Activated B cell treated with CpG ODN at 0.5 μM for 24 hours (primary cell): ENCODE measurements at regions not wholly inside any gene's neighbourhood (a gene's known extent, or its start where the extent isn't known, plus 50 kb on each side); places are given as distances from the start of the nearest gene placed in this dataset.

Experiments
- ATAC-seq: fragments of 200-7000 bp; cut with Tn5 transposase; one replicate; pipeline ENCODE4 v1.10.0; 2021; ENCODE audit warnings: low read depth, mild to moderate bottlenecking, moderate library complexity
- CTCF ChIA-PET: fragments of 350-600 bp; sonication (Branson Sonifier 250); formaldehyde crosslinking; loops from one replicate; lab custom pipeline; 2021; ENCODE audit warnings: antibody characterized with exemption; lab: Charles Lee
- POLR2A ChIA-PET: fragments of 350-600 bp; sonication (Branson Sonifier 250); formaldehyde crosslinking; loops from one replicate; lab custom pipeline; 2021; ENCODE audit warnings: antibody characterized with exemption; lab: Charles Lee
- DNase-seq: peaks from one replicate; pipeline ENCODE4 v3.0.0; 2022
- H3K27ac Mint-ChIP-seq: one replicate; pipeline ENCODE4 v1.8.0; 2020; ENCODE audit warnings: mixed read lengths
- H3K27me3 Mint-ChIP-seq: one replicate; pipeline ENCODE4 v1.8.0; 2021; ENCODE audit warnings: mixed read lengths
- H3K36me3 Mint-ChIP-seq: one replicate; pipeline ENCODE4 v1.8.0; 2021; ENCODE audit warnings: low read depth, mixed read lengths
- H3K4me1 Mint-ChIP-seq: one replicate; pipeline ENCODE4 v1.8.0; 2021; ENCODE audit warnings: mixed read lengths
- H3K4me3 Mint-ChIP-seq: one replicate; pipeline ENCODE4 v1.8.0; 2020; ENCODE audit warnings: mild to moderate bottlenecking, mixed read lengths
- H3K9me3 Mint-ChIP-seq: one replicate; pipeline ENCODE4 v1.8.0; 2020; ENCODE audit warnings: mixed read lengths
- CTCF ChIP-seq: fragments of 200-600 bp; IDR thresholded peaks from one replicate; pipeline ENCODE4 v1.8.0; 2022; ENCODE audit warnings: antibody characterized with exemption, mild to moderate bottlenecking
- intact Hi-C: fragments of 100-400 bp; cut with micrococcal nuclease; formaldehyde crosslinking; loops from one replicate; pipeline ENCODE4 v1.15.1; 2024

DNA sequence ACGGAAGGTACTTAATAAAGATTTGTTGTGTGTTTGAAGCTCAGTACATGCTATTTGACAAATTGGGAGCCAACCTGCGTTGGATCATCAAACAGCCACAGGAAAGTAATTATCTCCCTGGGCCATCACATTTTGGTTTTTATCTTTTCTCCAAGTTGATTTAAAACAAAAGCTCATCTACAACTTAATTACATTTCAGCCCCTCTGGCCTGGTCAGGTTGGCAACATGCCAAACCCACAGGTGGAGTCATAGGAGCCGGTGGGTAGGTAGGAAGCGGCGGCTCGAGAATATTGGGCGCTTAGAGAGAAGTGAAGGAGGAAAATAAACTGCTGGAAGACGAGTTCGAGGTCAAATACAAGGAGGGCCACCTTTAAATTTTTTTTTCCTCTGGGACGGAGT, 64.9 kb upstream of the FANCC start:
- no peak for ATAC-seq
- no peak for DNase-seq
- Mint-ChIP-seq H3K36me3 (no peaks in the 10 kb centered on the region), H3K27me3 (peaks cover 39% of the 10 kb centered on the region), H3K27ac (no peak overlapping the region), H3K4me1 (no peaks in the 10 kb centered on the region), H3K9me3 (peaks cover 7% of the 10 kb centered on the region), H3K4me3 (no peak overlapping the region)
- intact Hi-C loops = no loop called here
- ChIA-PET POLR2A (interaction anchor here (0.6 kb wide), 1 partner anchor 870 kb away, joined by 6 read pairs; no protein-coding TSS in a partner anchor), CTCF (no interaction called here)
- no peak for TF ChIP-seq CTCF

DNA sequence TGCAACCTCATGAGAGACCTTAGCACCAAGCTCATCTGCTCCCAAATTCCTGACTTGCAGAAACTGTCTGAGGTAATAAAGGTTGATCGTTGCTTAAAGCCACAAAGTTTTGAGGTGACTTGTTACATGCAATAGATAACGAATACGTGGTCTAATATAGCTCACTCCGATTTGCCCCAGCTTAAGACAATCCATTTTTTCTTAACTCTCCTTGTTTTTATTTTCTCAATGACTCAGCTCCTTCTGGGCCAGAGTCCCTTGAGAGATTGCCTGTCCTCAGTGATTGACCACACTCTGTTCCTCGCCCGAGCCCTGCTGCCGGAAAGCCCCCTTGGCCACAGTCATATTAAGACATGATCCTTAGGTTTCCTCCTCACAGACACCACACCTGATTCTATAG, 63.7 kb upstream of the FANCC start:
- no peak for TF ChIP-seq CTCF
- Mint-ChIP-seq H3K27ac (no peak overlapping the region), H3K4me1 (no peaks in the 10 kb centered on the region), H3K4me3 (no peak overlapping the region), H3K9me3 (peaks cover 7% of the 10 kb centered on the region), H3K36me3 (no peaks in the 10 kb centered on the region), H3K27me3 (peaks cover 36% of the 10 kb centered on the region)
- CTCF ChIA-PET = no interaction called here
- DNase-seq = no peak
- intact Hi-C loops = no loop called here
- POLR2A ChIA-PET = no interaction called here
- ATAC-seq = no peak

DNA sequence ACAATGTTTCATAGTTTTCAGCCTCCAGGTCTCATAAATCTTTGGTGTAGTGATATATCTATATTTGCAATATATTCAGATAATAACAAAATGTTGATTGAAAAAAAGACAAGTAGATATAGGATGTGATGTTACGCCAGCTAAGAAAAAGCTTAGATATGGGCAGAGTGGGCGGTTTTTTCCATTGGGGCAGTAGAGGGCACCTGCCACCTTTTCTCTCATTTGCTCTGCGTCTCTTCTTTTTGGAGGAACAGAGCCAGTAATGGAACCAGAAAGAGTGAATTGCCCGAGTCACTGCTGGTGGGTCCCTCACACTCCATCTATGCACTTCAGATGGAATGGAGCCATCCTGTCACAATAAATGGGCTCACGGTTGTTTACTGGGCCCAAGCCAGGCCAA, 62.1 kb upstream of the FANCC start:
- ATAC-seq (no peak), DNase-seq (no peak)
- H3K27me3 Mint-ChIP-seq = peaks cover 40% of the 10 kb centered on the region
- H3K9me3 Mint-ChIP-seq = peaks cover 7% of the 10 kb centered on the region
- intact Hi-C loops = no loop called here
- no peak overlapping the region for H3K4me3 Mint-ChIP-seq
- no peaks in the 10 kb centered on the region for H3K36me3 Mint-ChIP-seq
- H3K27ac Mint-ChIP-seq = no peak overlapping the region
- H3K4me1 Mint-ChIP-seq = no peaks in the 10 kb centered on the region
- POLR2A ChIA-PET = no interaction called here
- CTCF ChIA-PET = no interaction called here
- TF ChIP-seq CTCF = no peak

DNA sequence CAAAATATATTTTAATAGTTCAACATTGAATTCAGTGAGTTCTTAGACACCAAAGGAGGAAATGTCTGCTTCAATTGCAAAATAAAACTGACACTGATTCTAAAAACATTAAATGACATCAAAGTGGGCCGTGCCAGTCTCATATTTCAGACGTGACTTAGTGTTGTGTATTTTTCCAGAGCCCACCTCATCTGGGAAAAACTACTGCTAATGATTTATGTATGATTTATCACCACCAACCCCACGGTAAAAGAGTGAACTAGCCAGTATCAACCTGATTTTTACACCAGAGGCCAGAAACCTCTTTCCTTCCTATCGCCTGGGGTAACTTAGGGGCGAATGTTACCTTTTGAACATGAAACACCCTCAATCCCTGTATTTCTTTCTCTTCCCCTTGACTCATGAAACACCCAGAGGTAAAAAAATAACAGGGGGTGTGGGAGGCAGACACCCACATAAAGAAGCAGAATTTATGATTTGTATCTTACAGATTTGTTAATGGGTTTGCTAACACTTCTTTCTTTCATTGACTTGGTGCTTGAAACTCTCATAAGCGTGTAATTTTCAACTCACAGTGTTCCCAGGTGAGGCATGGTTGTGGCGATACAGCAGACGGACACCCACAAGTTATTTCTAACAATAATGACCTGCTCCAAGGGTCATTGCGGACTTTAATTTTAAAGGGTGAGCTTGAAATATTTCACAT, 56.4 kb upstream of the FANCC start:
- Mint-ChIP-seq H3K27me3 (peaks cover 19% of the 10 kb centered on the region), H3K36me3 (no peaks in the 10 kb centered on the region), H3K4me1 (no peaks in the 10 kb centered on the region), H3K4me3 (no peak overlapping the region), H3K27ac (no peak overlapping the region), H3K9me3 (peaks cover 7% of the 10 kb centered on the region)
- CTCF ChIA-PET = no interaction called here
- no peak for DNase-seq
- no peak for TF ChIP-seq CTCF
- intact Hi-C loops = no loop called here
- ATAC-seq = no peak
- POLR2A ChIA-PET = no interaction called here

GRCh38 chr9:95373069-95373681, 55.7 kb upstream of the FANCC start:
- intact Hi-C loops = no loop called here
- Mint-ChIP-seq H3K9me3 (peaks cover 4% of the 10 kb centered on the region), H3K27ac (no peak overlapping the region), H3K36me3 (no peaks in the 10 kb centered on the region), H3K4me1 (no peaks in the 10 kb centered on the region), H3K4me3 (no peak overlapping the region), H3K27me3 (peaks cover 16% of the 10 kb centered on the region)
- CTCF ChIA-PET = no interaction called here
- DNase-seq (no peak), ATAC-seq (no peak)
- POLR2A ChIA-PET = no interaction called here
- no peak for TF ChIP-seq CTCF
